ENCODE measurements at regions not wholly inside any gene's neighbourhood (a gene's known extent, or its start where the extent isn't known, plus 50 kb on each side); places are given as distances from the start of the nearest gene placed in this dataset.

DNA sequence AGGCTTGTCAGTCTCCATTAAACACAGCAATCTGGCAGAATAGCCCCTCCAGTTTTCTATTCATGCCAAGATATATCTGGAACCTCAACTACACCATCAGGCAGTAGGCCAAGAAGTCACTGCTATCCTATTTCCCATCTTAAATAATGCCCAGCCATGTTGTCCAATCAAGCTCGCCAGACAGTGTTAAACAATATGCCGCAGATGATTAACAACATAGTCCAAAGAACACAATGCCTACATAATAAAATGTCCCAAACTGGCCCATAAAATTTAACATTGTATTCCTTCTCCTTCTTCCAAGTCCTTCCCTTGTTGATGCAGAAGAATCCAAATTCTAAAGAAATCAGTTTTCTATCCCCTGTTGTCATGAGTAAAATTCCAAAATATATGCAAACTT lies 427.4 kb upstream of the PPP2R3A start:
- no peak for TF ChIP-seq POLR2A (IDR thresholded peaks at IDR 0.05)
- TF ChIP-seq, protein P1, sequence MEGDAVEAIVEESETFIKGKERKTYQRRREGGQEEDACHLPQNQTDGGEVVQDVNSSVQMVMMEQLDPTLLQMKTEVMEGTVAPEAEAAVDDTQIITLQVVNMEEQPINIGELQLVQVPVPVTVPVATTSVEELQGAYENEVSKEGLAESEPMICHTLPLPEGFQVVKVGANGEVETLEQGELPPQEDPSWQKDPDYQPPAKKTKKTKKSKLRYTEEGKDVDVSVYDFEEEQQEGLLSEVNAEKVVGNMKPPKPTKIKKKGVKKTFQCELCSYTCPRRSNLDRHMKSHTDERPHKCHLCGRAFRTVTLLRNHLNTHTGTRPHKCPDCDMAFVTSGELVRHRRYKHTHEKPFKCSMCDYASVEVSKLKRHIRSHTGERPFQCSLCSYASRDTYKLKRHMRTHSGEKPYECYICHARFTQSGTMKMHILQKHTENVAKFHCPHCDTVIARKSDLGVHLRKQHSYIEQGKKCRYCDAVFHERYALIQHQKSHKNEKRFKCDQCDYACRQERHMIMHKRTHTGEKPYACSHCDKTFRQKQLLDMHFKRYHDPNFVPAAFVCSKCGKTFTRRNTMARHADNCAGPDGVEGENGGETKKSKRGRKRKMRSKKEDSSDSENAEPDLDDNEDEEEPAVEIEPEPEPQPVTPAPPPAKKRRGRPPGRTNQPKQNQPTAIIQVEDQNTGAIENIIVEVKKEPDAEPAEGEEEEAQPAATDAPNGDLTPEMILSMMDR (IDR thresholded peaks at IDR 0.05), result no peak
- Histone ChIP-seq H3K36me3 (no peaks in the 10 kb centered on the region), H3K4me1 (no peaks in the 10 kb centered on the region), H3K27ac (no peak overlapping the region), H3K4me3 (no peak overlapping the region), H3K27me3 (no peaks in the 10 kb centered on the region), H3K9me3 (no peaks in the 10 kb centered on the region)
- no peak for DNase-seq
- intact Hi-C loops (cut with DNase I; ENCODE audit: low total_unique reads), result no loop called here

DNA sequence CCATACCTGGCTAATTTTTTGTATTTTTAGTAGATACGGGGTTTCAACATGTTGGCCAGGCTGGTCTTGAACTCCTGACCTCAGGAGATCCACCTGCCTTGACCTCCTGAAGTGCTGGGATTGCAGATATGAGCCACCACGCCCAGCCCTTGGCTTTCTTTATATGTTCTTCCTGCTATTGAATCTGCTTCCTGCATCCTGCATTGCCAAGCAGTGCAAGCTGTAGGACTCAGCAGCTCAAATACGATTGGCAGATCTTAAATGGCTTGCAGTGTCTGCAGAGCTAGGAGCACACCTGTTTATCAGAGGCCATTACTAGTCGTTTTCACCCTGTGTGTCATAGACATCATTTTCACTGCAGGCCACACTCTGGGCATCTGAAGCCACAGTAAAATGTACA lies 426.2 kb upstream of the PPP2R3A start:
- no peak for DNase-seq
- H3K36me3 ChIP-seq, result no peaks in the 10 kb centered on the region
- H3K4me1 ChIP-seq, result no peaks in the 10 kb centered on the region
- no peaks in the 10 kb centered on the region for H3K9me3 ChIP-seq
- H3K4me3 ChIP-seq, result no peak overlapping the region
- H3K27ac ChIP-seq, result no peak overlapping the region
- no peaks in the 10 kb centered on the region for H3K27me3 ChIP-seq
- TF ChIP-seq POLR2A (IDR thresholded peaks at IDR 0.05), result no peak
- TF ChIP-seq, protein P1 (IDR thresholded peaks at IDR 0.05), result no peak
- intact Hi-C loops (cut with DNase I; ENCODE audit: low total_unique reads), result no loop called here

DNA sequence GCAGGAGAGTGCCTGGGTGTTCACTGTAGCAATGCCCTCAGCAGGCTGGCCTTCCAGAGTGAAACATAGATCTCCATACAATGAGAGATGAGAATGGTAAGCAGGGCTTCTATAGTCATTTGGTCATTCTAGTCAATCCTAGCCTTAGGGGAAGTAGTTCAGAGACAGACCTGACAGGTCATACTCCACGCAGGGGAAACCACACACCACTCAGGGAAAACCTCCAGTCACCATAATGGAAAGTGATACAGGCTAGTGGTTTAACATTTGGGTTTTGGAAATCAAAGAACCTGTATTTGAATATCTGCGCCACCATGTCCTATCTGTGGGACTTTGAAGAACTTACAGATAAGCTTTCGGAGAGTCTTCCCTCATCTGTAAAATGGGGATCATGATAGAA lies 425.7 kb upstream of the PPP2R3A start:
- TF ChIP-seq, protein P1 (IDR thresholded peaks at IDR 0.05), result no peak
- no peak for TF ChIP-seq POLR2A (IDR thresholded peaks at IDR 0.05)
- Histone ChIP-seq H3K4me3 (no peak overlapping the region), H3K9me3 (no peaks in the 10 kb centered on the region), H3K27me3 (no peaks in the 10 kb centered on the region), H3K36me3 (no peaks in the 10 kb centered on the region), H3K27ac (no peak overlapping the region), H3K4me1 (no peaks in the 10 kb centered on the region)
- intact Hi-C loops (cut with DNase I; ENCODE audit: low total_unique reads), result no loop called here
- no peak for DNase-seq

DNA sequence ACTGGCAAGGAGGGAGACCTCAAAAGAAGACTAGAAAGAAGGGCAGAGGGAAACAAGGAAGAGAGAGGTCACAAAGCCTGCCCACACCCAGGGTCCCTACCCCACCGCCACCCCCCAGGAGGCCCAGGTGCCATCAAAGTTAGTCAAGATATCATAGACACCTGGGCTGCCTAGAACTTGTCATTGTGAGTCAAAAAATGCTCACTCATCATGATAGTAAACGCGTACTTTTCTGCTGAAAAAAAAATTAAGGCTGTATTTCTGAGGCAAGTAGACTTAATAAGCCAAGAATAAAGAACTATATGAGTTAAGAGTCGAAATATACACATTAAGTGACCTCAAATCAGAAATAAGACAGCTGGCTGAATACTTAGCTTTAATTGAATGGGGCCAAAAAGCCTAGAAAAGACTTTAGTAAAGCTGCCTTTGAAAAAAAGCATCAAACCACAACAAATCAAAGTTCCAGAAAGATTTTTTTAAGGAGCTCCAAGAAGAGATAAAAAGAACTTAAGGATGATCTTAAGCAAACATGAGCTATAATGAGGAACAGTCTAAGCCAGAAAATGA lies 415.5 kb upstream of the PPP2R3A start:
- no peaks in the 10 kb centered on the region for H3K27me3 ChIP-seq
- H3K4me3 ChIP-seq, result no peak overlapping the region
- no peaks in the 10 kb centered on the region for H3K4me1 ChIP-seq
- H3K9me3 ChIP-seq, result no peaks in the 10 kb centered on the region
- no peak for DNase-seq
- H3K36me3 ChIP-seq, result no peaks in the 10 kb centered on the region
- intact Hi-C loops (cut with DNase I; ENCODE audit: low total_unique reads), result no loop called here
- no peak for TF ChIP-seq POLR2A (IDR thresholded peaks at IDR 0.05)
- TF ChIP-seq, protein P1 (IDR thresholded peaks at IDR 0.05), result no peak
- no peak overlapping the region for H3K27ac ChIP-seq

DNA sequence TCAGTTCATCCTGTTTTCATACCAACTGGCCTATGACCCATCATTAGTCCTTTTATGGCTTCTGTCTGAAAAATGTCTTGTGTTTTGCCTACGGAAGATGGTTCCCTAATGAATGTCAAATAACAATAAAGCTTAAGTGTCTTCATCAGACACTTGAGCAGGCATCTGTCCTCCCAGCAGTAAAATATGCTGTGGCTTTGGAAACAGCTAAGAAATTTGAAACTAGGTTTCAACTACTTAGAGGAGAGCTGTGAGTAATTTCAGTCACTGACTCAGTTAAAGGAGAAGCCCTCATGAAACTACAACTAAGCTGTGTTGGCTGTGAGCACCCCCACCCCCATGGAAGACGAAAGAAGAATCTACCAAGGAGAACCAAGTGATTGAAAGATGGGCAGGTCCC lies 409.4 kb upstream of the PPP2R3A start:
- no peak overlapping the region for H3K27ac ChIP-seq

More for the DNA sequence above, 409.4 kb upstream of the PPP2R3A start:
- no peak for DNase-seq
- Histone ChIP-seq H3K4me3 (no peak overlapping the region), H3K36me3 (no peaks in the 10 kb centered on the region), H3K4me1 (no peaks in the 10 kb centered on the region), H3K27me3 (no peaks in the 10 kb centered on the region), H3K9me3 (no peaks in the 10 kb centered on the region)
- TF ChIP-seq, protein P1 (IDR thresholded peaks at IDR 0.05), result no peak
- no peak for TF ChIP-seq POLR2A (IDR thresholded peaks at IDR 0.05)
- intact Hi-C loops (cut with DNase I; ENCODE audit: low total_unique reads), result no loop called here

Measured in uterus (tissue), 3 donors.